Suprapubic skin (tissue), 4 donors: ENCODE measurements at regions not wholly inside any gene's neighbourhood (a gene's known extent, or its start where the extent isn't known, plus 50 kb on each side); places are given as distances from the start of the nearest gene placed in this dataset.
"Not testable (repeated sequence)": the region's sequence is repeated elsewhere in the genome, so short reads cannot be mapped to it uniquely, and the experiment has no call there.

Experiments used
- DNase-seq, 2 donors: peaks; one replicate each; pipeline ENCODE4 v3.0.0-alpha.2; 2019; ENCODE audit warnings: low spot score in 2 of 2
- H3K27ac ChIP-seq: fragments of 200-600 bp; sonication (generic); one replicate; pipeline ENCODE4 v1.5.1; 2019
- H3K27me3 ChIP-seq: fragments of 200-600 bp; sonication (generic); one replicate; pipeline ENCODE4 v1.5.1; 2019
- H3K36me3 ChIP-seq: fragments of 200-600 bp; sonication (generic); one replicate; pipeline ENCODE4 v1.5.1; 2019
- H3K4me1 ChIP-seq: fragments of 200-600 bp; sonication (generic); one replicate; pipeline ENCODE4 v1.5.1; 2019
- H3K4me3 ChIP-seq: fragments of 200-600 bp; sonication (generic); one replicate; pipeline ENCODE4 v1.5.1; 2019; ENCODE audit warnings: mild to moderate bottlenecking
- H3K9me3 ChIP-seq: fragments of 200-600 bp; sonication (generic); one replicate; pipeline ENCODE4 v1.5.1; 2019
- CTCF ChIP-seq, 2 donors: fragments of 200-600 bp in 1 of 2; fragments of 450-650 bp in 1 of 2; sonication (generic) in 1 of 2; IDR thresholded peaks; one replicate each; pipeline ENCODE4 v1.5.1; 2016 to 2019; ENCODE audit warnings: antibody characterized with exemption in 2 of 2, mild to moderate bottlenecking in 1 of 2, moderate library complexity in 1 of 2
- EP300 ChIP-seq: sonication (generic); formaldehyde crosslinking; IDR thresholded peaks from one replicate; pipeline ENCODE4 v1.6.1; 2017; ENCODE audit warnings: antibody characterized with exemption
- POLR2A ChIP-seq, 2 donors: fragments of 450-650 bp; IDR thresholded peaks; one replicate each; pipeline ENCODE4 v1.6.1; 2017; ENCODE audit warnings: antibody characterized with exemption in 2 of 2, mild to moderate bottlenecking in 2 of 2, moderate library complexity in 2 of 2
- POLR2AphosphoS5 ChIP-seq, 3 donors: sonication (generic); formaldehyde crosslinking; IDR thresholded peaks; one replicate each; pipeline ENCODE4 v1.6.1; 2017; ENCODE audit warnings: antibody characterized with exemption in 3 of 3
- WGBS: methylation state at CpG from one replicate; pipeline ENCODE4 v1.1.5; 2018; 5-methylcytosine and 5-hydroxymethylcytosine counted together

- DNase-seq = no peak
- Histone ChIP-seq H3K27ac (no peak overlapping the region), H3K27me3 (no peaks in the 10 kb centered on the region), H3K4me3 (no peak overlapping the region), H3K4me1 (peaks cover 3% of the 10 kb centered on the region), H3K9me3 (no peaks in the 10 kb centered on the region), H3K36me3 (no peaks in the 10 kb centered on the region)
- TF ChIP-seq POLR2A (IDR thresholded peaks at IDR 0.05) = no peak
- TF ChIP-seq CTCF (IDR thresholded peaks at IDR 0.05) = no peak
- TF ChIP-seq EP300 = no peak
- no peak for TF ChIP-seq POLR2AphosphoS5 (IDR thresholded peaks at IDR 0.05)
- 30% methylated on average over 13 of the region's 13 CpGs for WGBS
These were observed 123.7 kb downstream of the HNMT start for GRCh38 chr2:138087751-138088593.

- H3K4me3 ChIP-seq = no peak overlapping the region
- no peak for DNase-seq
- H3K27me3 ChIP-seq = no peaks in the 10 kb centered on the region
- no peaks in the 10 kb centered on the region for H3K9me3 ChIP-seq
- no peaks in the 10 kb centered on the region for H3K36me3 ChIP-seq
- TF ChIP-seq CTCF (IDR thresholded peaks at IDR 0.05) (peak; percentile 53 to 73), POLR2A (IDR thresholded peaks at IDR 0.05) (no peak)
- H3K4me1 ChIP-seq = peaks cover 3% of the 10 kb centered on the region
- H3K27ac ChIP-seq = no peak overlapping the region
- WGBS = 61% methylated on average over 1 of the region's 1 CpG
These were observed 126.1 kb downstream of the HNMT start for GRCh38 chr2:138090330-138090729.

- TF ChIP-seq EP300 (no peak), POLR2A (IDR thresholded peaks at IDR 0.05) (no peak), CTCF (IDR thresholded peaks at IDR 0.05) (no peak), POLR2AphosphoS5 (IDR thresholded peaks at IDR 0.05) (no peak)
- 90% methylated on average over 4 of the region's 4 CpGs for WGBS
- no peaks in the 10 kb centered on the region for H3K36me3 ChIP-seq
- no peak overlapping the region for H3K4me3 ChIP-seq
- no peaks in the 10 kb centered on the region for H3K4me1 ChIP-seq
- no peaks in the 10 kb centered on the region for H3K27me3 ChIP-seq
- no peaks in the 10 kb centered on the region for H3K9me3 ChIP-seq
- no peak overlapping the region for H3K27ac ChIP-seq
- DNase-seq = no peak
These were observed 129.2 kb downstream of the HNMT start for GRCh38 chr2:138093455-138093854.

GRCh38 chr2:138094031-138094430 is 129.8 kb downstream of the HNMT start:
- Histone ChIP-seq H3K27ac (no peak overlapping the region), H3K4me1 (no peaks in the 10 kb centered on the region), H3K9me3 (no peaks in the 10 kb centered on the region), H3K4me3 (no peak overlapping the region), H3K27me3 (no peaks in the 10 kb centered on the region), H3K36me3 (no peaks in the 10 kb centered on the region)
- WGBS = 91% methylated on average over 3 of the region's 3 CpGs
- TF ChIP-seq CTCF (IDR thresholded peaks at IDR 0.05) = no peak
- TF ChIP-seq EP300 = no peak
- TF ChIP-seq POLR2AphosphoS5 (IDR thresholded peaks at IDR 0.05) = no peak
- no peak for TF ChIP-seq POLR2A (IDR thresholded peaks at IDR 0.05)
- no peak for DNase-seq

GRCh38 chr2:138095336-138095735 is 131.1 kb downstream of the HNMT start:
- no peaks in the 10 kb centered on the region for H3K27me3 ChIP-seq
- H3K9me3 ChIP-seq = no peaks in the 10 kb centered on the region
- no peak for DNase-seq
- H3K4me1 ChIP-seq = no peaks in the 10 kb centered on the region
- no peak overlapping the region for H3K27ac ChIP-seq
- TF ChIP-seq POLR2A (IDR thresholded peaks at IDR 0.05) (no peak), POLR2AphosphoS5 (IDR thresholded peaks at IDR 0.05) (no peak), EP300 (no peak), CTCF (IDR thresholded peaks at IDR 0.05) (no peak)
- H3K36me3 ChIP-seq = no peaks in the 10 kb centered on the region
- no peak overlapping the region for H3K4me3 ChIP-seq

- not testable (repeated sequence) for H3K9me3 ChIP-seq, H3K36me3 ChIP-seq
- WGBS = 95% methylated on average over 3 of the region's 3 CpGs
These were observed 135.0 kb downstream of the HNMT start for GRCh38 chr2:138099288-138099687.

More at GRCh38 chr2:138099288-138099687, 135.0 kb downstream of the HNMT start:
- H3K4me1 ChIP-seq, H3K27ac ChIP-seq, H3K27me3 ChIP-seq, H3K4me3 ChIP-seq, DNase-seq: not testable (repeated sequence)
